WERI-Rb-1 (cell line): ENCODE measurements at regions not wholly inside any gene's neighbourhood (a gene's known extent, or its start where the extent isn't known, plus 50 kb on each side); places are given as distances from the start of the nearest gene placed in this dataset.

Experiments
- DNase-seq: peaks from one replicate; pipeline ENCODE4 v3.0.0-alpha.2; 2020
- H3K27ac ChIP-seq: fragments of 250-450 bp; sonication (Bioruptor Pico); 2 replicates; pipeline ENCODE4 v1.5.1; 2020; ENCODE audit warnings: mild to moderate bottlenecking, moderate library complexity
- H3K27me3 ChIP-seq: fragments of 250-450 bp; sonication (Bioruptor Pico); 2 replicates; pipeline ENCODE4 v1.5.1; 2021; ENCODE audit warnings: mild to moderate bottlenecking, low read depth, moderate library complexity; ENCODE audit not compliant: insufficient read depth, severe bottlenecking
- H3K36me3 ChIP-seq: fragments of 250-450 bp; sonication (Bioruptor Pico); 2 replicates; pipeline ENCODE4 v1.5.1; 2020; ENCODE audit warnings: mild to moderate bottlenecking, moderate library complexity
- H3K4me3 ChIP-seq: 2 replicates; pipeline ENCODE4 v1.5.1; 2011; ENCODE audit warnings: low read depth, mild to moderate bottlenecking, control low read depth, low read length
- H3K9me3 ChIP-seq: fragments of 250-450 bp; sonication (Bioruptor Pico); 2 replicates; pipeline ENCODE4 v1.5.1; 2021; ENCODE audit warnings: mild to moderate bottlenecking, moderate library complexity; ENCODE audit not compliant: severe bottlenecking
- CTCF ChIP-seq: IDR thresholded peaks from 2 replicates; pipeline ENCODE4 v1.5.1; 2011; ENCODE audit warnings: low read depth, mild to moderate bottlenecking, control low read depth, inconsistent platforms, low read length

GRCh38 chr3:197381371-197381770 is 83.0 kb upstream of the DLG1 start:
- H3K27me3 ChIP-seq, result no peaks in the 10 kb centered on the region
- no peak overlapping the region for H3K27ac ChIP-seq
- no peak for DNase-seq
- no peak overlapping the region for H3K4me3 ChIP-seq
- no peak for TF ChIP-seq CTCF
- H3K36me3 ChIP-seq, result no peaks in the 10 kb centered on the region
- no peaks in the 10 kb centered on the region for H3K9me3 ChIP-seq

- no peaks in the 10 kb centered on the region for H3K36me3 ChIP-seq
- no peak for DNase-seq
- H3K9me3 ChIP-seq, result no peaks in the 10 kb centered on the region
- no peaks in the 10 kb centered on the region for H3K27me3 ChIP-seq
- no peak for TF ChIP-seq CTCF
- H3K27ac ChIP-seq, result no peak overlapping the region
- no peak overlapping the region for H3K4me3 ChIP-seq
These were observed 82.4 kb upstream of the DLG1 start for GRCh38 chr3:197380786-197381185.

- no peak overlapping the region for H3K27ac ChIP-seq
- DNase-seq, result no peak
- no peaks in the 10 kb centered on the region for H3K36me3 ChIP-seq
- H3K4me3 ChIP-seq, result no peak overlapping the region
- no peaks in the 10 kb centered on the region for H3K9me3 ChIP-seq
- TF ChIP-seq CTCF, result no peak
- H3K27me3 ChIP-seq, result no peaks in the 10 kb centered on the region
These were observed 80.7 kb upstream of the DLG1 start for GRCh38 chr3:197378985-197379718.

- Histone ChIP-seq H3K27me3 (no peaks in the 10 kb centered on the region), H3K27ac (no peak overlapping the region), H3K36me3 (no peaks in the 10 kb centered on the region), H3K4me3 (no peak overlapping the region), H3K9me3 (no peaks in the 10 kb centered on the region)
- no peak for TF ChIP-seq CTCF
- no peak for DNase-seq
These were observed 78.5 kb upstream of the DLG1 start for GRCh38 chr3:197376735-197377555.

GRCh38 chr3:197376020-197376419 is 77.6 kb upstream of the DLG1 start:
- no peak for TF ChIP-seq CTCF
- no peak for DNase-seq
- H3K9me3 ChIP-seq, result no peaks in the 10 kb centered on the region
- no peaks in the 10 kb centered on the region for H3K36me3 ChIP-seq
- H3K4me3 ChIP-seq, result no peak overlapping the region
- H3K27me3 ChIP-seq, result no peaks in the 10 kb centered on the region
- H3K27ac ChIP-seq, result no peak overlapping the region
